HEK293T (cell line): ENCODE measurements at regions not wholly inside any gene's neighbourhood (a gene's known extent, or its start where the extent isn't known, plus 50 kb on each side); places are given as distances from the start of the nearest gene placed in this dataset.

Source experiments
- BHLHE40 ChIP-seq: fragments of 450-650 bp; IDR thresholded peaks from 2 replicates; pipeline ENCODE4 v1.6.1; 2016; ENCODE audit warnings: mild to moderate bottlenecking, moderate library complexity, borderline replicate concordance
- ELF4 ChIP-seq: fragments of 450-650 bp; IDR thresholded peaks from 2 replicates; pipeline ENCODE4 v1.6.1; 2017; ENCODE audit warnings: antibody characterized with exemption
- FOXM1 ChIP-seq: fragments of 450-650 bp; IDR thresholded peaks from 2 replicates; pipeline ENCODE4 v1.6.1; 2017; ENCODE audit warnings: mild to moderate bottlenecking, borderline replicate concordance

DNA sequence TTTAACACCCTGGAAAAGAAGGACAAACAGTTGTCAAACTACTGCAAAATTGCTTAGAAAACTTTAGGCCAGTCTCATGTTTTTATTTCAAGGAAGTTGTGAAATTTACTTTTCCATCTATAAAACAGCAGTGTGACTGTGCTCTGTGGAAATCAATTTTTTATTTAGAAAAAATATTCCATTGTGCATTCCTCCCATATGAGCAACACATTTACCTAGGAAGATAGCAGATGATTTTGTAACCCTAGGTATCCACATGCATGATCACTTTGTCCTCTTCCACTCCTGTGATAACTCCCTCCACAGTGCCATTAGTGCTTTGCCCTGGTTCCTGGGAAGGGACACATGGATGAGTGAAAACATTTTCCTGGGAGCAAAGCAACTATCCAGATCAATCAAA lies 69.4 kb upstream of the GPCPD1 start:
- no peak for TF ChIP-seq ELF4
- no peak for TF ChIP-seq FOXM1
- TF ChIP-seq BHLHE40: no peak
